IMR-90 (cell line): ENCODE measurements at regions not wholly inside any gene's neighbourhood (a gene's known extent, or its start where the extent isn't known, plus 50 kb on each side); places are given as distances from the start of the nearest gene placed in this dataset.

Experiments
- ATAC-seq: fragments of 200-7000 bp; cut with Tn5 transposase; 2 replicates; pipeline ENCODE4 v1.9.1; 2020; ENCODE audit warnings: low read depth, mild to moderate bottlenecking, moderate library complexity
- BruUV-seq: library from RNA; stranded (reverse); fragments of 400-500 nt; replicated peaks from 2 replicates; lab custom pipeline; 2021; lab: Mats Ljungman, UMichigan
- CTCF ChIA-PET: fragments of 300-600 bp; formaldehyde crosslinking; extraction: SDS; loops from one replicate; lab custom pipeline; 2021; ENCODE audit warnings: antibody characterized with exemption; lab: Yijun Ruan, JAX
- POLR2A ChIA-PET: fragments of 300-600 bp; sonication (Branson Sonifier 250); formaldehyde crosslinking; loops from one replicate; lab custom pipeline; 2022; ENCODE audit warnings: antibody characterized with exemption; ENCODE audit not compliant: unreplicated experiment; lab: Charles Lee
- DNase-seq: peaks from one replicate; pipeline ENCODE4 v3.0.0; 2013
- H2AFZ ChIP-seq: replicated peaks from 2 replicates; pipeline ENCODE3; 2013; ENCODE audit warnings: low read length, mild to moderate bottlenecking; ENCODE audit not compliant: poor library complexity
- H2AK5ac ChIP-seq: 2 replicates; pipeline ENCODE4 v1.6.1; 2013; ENCODE audit warnings: low read depth, low read length, inconsistent platforms
- H2AK9ac ChIP-seq: replicated peaks from 2 replicates; pipeline ENCODE3; 2013; ENCODE audit warnings: mild to moderate bottlenecking, low read depth, low read length, moderate library complexity; ENCODE audit not compliant: poor library complexity
- H2BK120ac ChIP-seq: 2 replicates; pipeline ENCODE4 v1.6.1; 2013; ENCODE audit warnings: low read depth, low read length, inconsistent platforms
- H2BK15ac ChIP-seq: 3 replicates; pipeline ENCODE4 v1.6.1; 2013; ENCODE audit warnings: low read depth, low read length, inconsistent platforms
- H2BK20ac ChIP-seq: 2 replicates; pipeline ENCODE4 v1.6.1; 2013; ENCODE audit warnings: low read depth, mild to moderate bottlenecking, inconsistent platforms, low read length, moderate library complexity
- H2BK5ac ChIP-seq: 2 replicates; pipeline ENCODE4 v1.6.1; 2013; ENCODE audit warnings: mild to moderate bottlenecking, low read depth, low read length, inconsistent platforms; ENCODE audit not compliant: poor library complexity, severe bottlenecking
- H3K14ac ChIP-seq: replicated peaks from 2 replicates; pipeline ENCODE4 v1.6.1; 2013; ENCODE audit warnings: low read depth, low read length, inconsistent platforms
- H3K18ac ChIP-seq: 2 replicates; pipeline ENCODE4 v1.6.1; 2013; ENCODE audit warnings: low read depth, low read length, control low read depth
- H3K23ac ChIP-seq: 2 replicates; pipeline ENCODE4 v1.6.1; 2013; ENCODE audit warnings: low read depth, low read length, inconsistent platforms
- H3K27ac ChIP-seq: 2 replicates; pipeline ENCODE4 v1.5.1; 2013; ENCODE audit warnings: mild to moderate bottlenecking, control low read depth, low read length; ENCODE audit not compliant: insufficient read depth
- H3K27me3 ChIP-seq: 2 replicates; pipeline ENCODE4 v1.6.1; 2013; ENCODE audit warnings: low read length; ENCODE audit not compliant: control insufficient read depth, insufficient read depth
- H3K36me3 ChIP-seq: 2 replicates; pipeline ENCODE4 v1.6.1; 2013; ENCODE audit warnings: low read length, mixed read lengths; ENCODE audit not compliant: control insufficient read depth, insufficient read depth
- H3K4ac ChIP-seq: 2 replicates; pipeline ENCODE4 v1.6.1; 2013; ENCODE audit warnings: low read depth, low read length, inconsistent platforms
- H3K4me1 ChIP-seq: 2 replicates; pipeline ENCODE4 v1.6.1; 2013; ENCODE audit warnings: low read length, mixed read lengths; ENCODE audit not compliant: control insufficient read depth, insufficient read depth
- H3K4me2 ChIP-seq: 2 replicates; pipeline ENCODE4 v1.6.1; 2013; ENCODE audit warnings: low read depth, mild to moderate bottlenecking, control low read depth, low read length, moderate library complexity
- H3K4me3 ChIP-seq: 2 replicates; pipeline ENCODE4 v1.5.1; 2013; ENCODE audit warnings: low read depth, mild to moderate bottlenecking, control low read depth, low read length, moderate library complexity; ENCODE audit not compliant: insufficient read depth
- H3K56ac ChIP-seq: 2 replicates; pipeline ENCODE4 v1.6.1; 2013; ENCODE audit warnings: low read length, inconsistent platforms; ENCODE audit not compliant: insufficient read depth; ENCODE audit errors: extremely low read depth
- H3K79me1 ChIP-seq, 2 experiments: 2 replicates each; pipeline ENCODE4 v1.6.1; 2013; ENCODE audit warnings: low read length in 2 of 2, inconsistent platforms in 1 of 2, low read depth in 1 of 2
- H3K9ac ChIP-seq: 2 replicates; pipeline ENCODE4 v1.6.1; 2013; ENCODE audit warnings: low read depth, low read length, control low read depth
- H3K9me1 ChIP-seq: 2 replicates; pipeline ENCODE4 v1.6.1; 2013; ENCODE audit warnings: low read length, inconsistent platforms; ENCODE audit not compliant: insufficient read depth
- H3K9me3 ChIP-seq: 2 replicates; pipeline ENCODE4 v1.6.1; 2013; ENCODE audit warnings: low read length; ENCODE audit not compliant: control insufficient read depth, insufficient read depth
- H4K20me1 ChIP-seq: 2 replicates; pipeline ENCODE4 v1.6.1; 2013; ENCODE audit warnings: low read length, inconsistent platforms; ENCODE audit not compliant: insufficient read depth
- H4K5ac ChIP-seq: 2 replicates; pipeline ENCODE4 v1.6.1; 2013; ENCODE audit warnings: mild to moderate bottlenecking, low read depth, low read length, control low read depth
- H4K8ac ChIP-seq, 2 experiments: 2 replicates each; pipeline ENCODE4 v1.6.1; 2013; ENCODE audit warnings: low read depth in 2 of 2, low read length in 2 of 2, control low read depth in 1 of 2, inconsistent platforms in 1 of 2
- H4K91ac ChIP-seq: 2 replicates; pipeline ENCODE4 v1.6.1; 2013; ENCODE audit warnings: low read depth, low read length, inconsistent platforms; ENCODE audit not compliant: insufficient read depth
- FOS ChIP-seq: fragments of 150-350 bp; IDR thresholded peaks from 2 replicates; pipeline ENCODE4 v1.6.1; 2016; ENCODE audit warnings: low read depth, low read length
- MAZ ChIP-seq: IDR thresholded peaks from 2 replicates; pipeline ENCODE4 v1.6.1; 2012; ENCODE audit warnings: low read depth, mild to moderate bottlenecking, low read length, improper control_type of control experiment, moderate library complexity, borderline replicate concordance
- NFE2L2 ChIP-seq: fragments of 150-350 bp; IDR thresholded peaks from 2 replicates; pipeline ENCODE4 v1.6.1; 2016; ENCODE audit warnings: low read depth, mild to moderate bottlenecking, low read length
- POLR2A ChIP-seq: IDR thresholded peaks from 2 replicates; pipeline ENCODE4 v1.6.1; 2012; ENCODE audit warnings: mild to moderate bottlenecking, low read depth, low read length
- RAD21 ChIP-seq: IDR thresholded peaks from 2 replicates; pipeline ENCODE4 v1.6.1; 2012; ENCODE audit warnings: low read length, improper control_type of control experiment
- RCOR1 ChIP-seq: IDR thresholded peaks from 2 replicates; pipeline ENCODE4 v1.6.1; 2012; ENCODE audit warnings: mild to moderate bottlenecking, low read length, improper control_type of control experiment; ENCODE audit not compliant: insufficient replicate concordance
- RFX5 ChIP-seq: IDR thresholded peaks from 2 replicates; pipeline ENCODE4 v1.8.0; 2012; ENCODE audit warnings: low read depth, mild to moderate bottlenecking, low read length, moderate library complexity
- SMC3 ChIP-seq: fragments of 150-350 bp; IDR thresholded peaks from 2 replicates; pipeline ENCODE4 v1.6.1; 2016; ENCODE audit warnings: low read depth, mild to moderate bottlenecking, antibody characterized with exemption, low read length, moderate library complexity
- dilution Hi-C: fragments of 300-500 bp; cut with HindIII; formaldehyde crosslinking; loops from one replicate; pipeline ENCODE4 v1.14.3; 2018; ENCODE audit warnings: low sequenced_read_pairs; ENCODE audit not compliant: unreplicated experiment
- in situ Hi-C: fragments of 300-500 bp; cut with MboI; formaldehyde crosslinking; loops from 3 replicates; pipeline ENCODE4 v1.14.3; 2019; ENCODE audit warnings: low sequenced_read_pairs, inconsistent platforms, mixed read lengths
- intact Hi-C: fragments of 100-400 bp; cut with micrococcal nuclease; formaldehyde crosslinking; loops from 2 replicates; pipeline ENCODE4 v1.10.0; 2022

DNA sequence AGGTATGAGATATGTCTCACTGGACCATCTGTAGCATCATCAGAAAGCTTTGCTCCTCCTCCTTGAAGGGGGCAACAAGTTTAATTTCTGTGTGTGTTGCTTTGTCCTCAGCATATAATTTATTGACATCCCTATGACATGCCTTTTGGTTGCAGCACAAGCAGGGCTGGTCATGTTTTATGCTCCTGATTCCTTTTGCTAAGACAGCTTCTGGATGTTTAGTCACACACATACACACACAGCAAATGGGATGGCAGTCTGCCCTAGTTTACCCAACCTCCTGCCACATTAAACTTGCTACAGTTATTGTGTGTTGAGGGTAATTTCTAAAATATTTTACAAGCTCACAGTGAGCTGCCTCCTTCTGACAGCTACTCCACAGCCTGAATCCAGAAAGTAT is 217.9 kb upstream of the RXFP2 start:
- POLR2A ChIA-PET = no interaction called here
- in situ Hi-C loops = no loop called here

More for the DNA sequence above, 217.9 kb upstream of the RXFP2 start:
- ATAC-seq (no peak), DNase-seq (no peak)
- no peaks in the 10 kb centered on the region for H3K4me1 ChIP-seq
- intact Hi-C loops = no loop called here
- no peak overlapping the region for H2AK5ac ChIP-seq
- H3K4me2 ChIP-seq = no peak overlapping the region
- H3K4me3 ChIP-seq = no peak overlapping the region
- no peak overlapping the region for H4K91ac ChIP-seq
- BruUV-seq = no TSS peak
- no peaks in the 10 kb centered on the region for H3K36me3 ChIP-seq
- no peak overlapping the region for H2BK5ac ChIP-seq
- TF ChIP-seq POLR2A (no peak), SMC3 (no peak), FOS (no peak), RAD21 (no peak), NFE2L2 (no peak), MAZ (no peak), RFX5 (no peak), RCOR1 (no peak)
- no peak overlapping the region for H3K4ac ChIP-seq
- dilution Hi-C loops = no loop called here
- H2BK15ac ChIP-seq = no peak overlapping the region
- H3K9me3 ChIP-seq = no peaks in the 10 kb centered on the region
- no peak overlapping the region for H3K56ac ChIP-seq
- no peak overlapping the region for H3K9ac ChIP-seq
- no peak overlapping the region for H2BK20ac ChIP-seq
- H2BK120ac ChIP-seq = no peak overlapping the region
- H4K20me1 ChIP-seq = no peaks in the 10 kb centered on the region
- no peak overlapping the region for H3K18ac ChIP-seq
- H3K23ac ChIP-seq = no peak overlapping the region
- CTCF ChIA-PET = no interaction called here
- H2AFZ ChIP-seq = no peak overlapping the region
- H4K8ac ChIP-seq = no peak overlapping the region
- H4K5ac ChIP-seq = no peak overlapping the region
- no peaks in the 10 kb centered on the region; the same call in 1 of the 2 replicates for H3K27me3 ChIP-seq
- no peaks in the 10 kb centered on the region for H3K9me1 ChIP-seq
- H3K14ac ChIP-seq = no peak overlapping the region
- no peak overlapping the region for H2AK9ac ChIP-seq
- H3K79me1 ChIP-seq = no peaks in the 10 kb centered on the region
- no peak overlapping the region for H3K27ac ChIP-seq
